ENCODE measurements at regions not wholly inside any gene's neighbourhood (a gene's known extent, or its start where the extent isn't known, plus 50 kb on each side); places are given as distances from the start of the nearest gene placed in this dataset.
"Not testable (repeated sequence)": the region's sequence is repeated elsewhere in the genome, so short reads cannot be mapped to it uniquely, and the experiment has no call there.

- no peak overlapping the region for H3K4me3 ChIP-seq (replicated peaks; ENCODE audit: low read depth, low read length)
- no peak for DNase-seq (ENCODE audit: extremely low read depth, low read depth)
- no peak for TF ChIP-seq CTCF (IDR thresholded peaks at IDR 0.05; ENCODE audit: low read depth, low read length, missing control alignments)
Measured at GRCh38 chr14:35213869-35214387, 78.3 kb upstream of the PSMA6 start.

GRCh38 chr14:35214402-35214801 lies 77.8 kb upstream of the PSMA6 start:
- DNase-seq (ENCODE audit: extremely low read depth, low read depth); H3K4me3 ChIP-seq (replicated peaks; ENCODE audit: low read depth, low read length): not testable (repeated sequence)

GRCh38 chr14:35215110-35215813 lies 76.9 kb upstream of the PSMA6 start:
- peak; percentile 31 for DNase-seq (ENCODE audit: extremely low read depth, low read depth)
- peak; percentile 28 for TF ChIP-seq CTCF (IDR thresholded peaks at IDR 0.05; ENCODE audit: low read depth, low read length, missing control alignments)

GRCh38 chr14:35218176-35218575 lies 74.0 kb upstream of the PSMA6 start:
- not testable (repeated sequence) for DNase-seq (ENCODE audit: extremely low read depth, low read depth)

More at GRCh38 chr14:35215110-35215813, 76.9 kb upstream of the PSMA6 start:
- H3K4me3 ChIP-seq (replicated peaks; ENCODE audit: low read depth, low read length), result no peak overlapping the region

GRCh38 chr14:35218963-35219362 lies 73.2 kb upstream of the PSMA6 start:
- DNase-seq (ENCODE audit: extremely low read depth, low read depth), result no peak
- H3K4me3 ChIP-seq (replicated peaks; ENCODE audit: low read depth, low read length), result no peak overlapping the region
- TF ChIP-seq CTCF (IDR thresholded peaks at IDR 0.05; ENCODE audit: low read depth, low read length, missing control alignments), result no peak

More at GRCh38 chr14:35218176-35218575, 74.0 kb upstream of the PSMA6 start:
- not testable (repeated sequence) for H3K4me3 ChIP-seq (replicated peaks; ENCODE audit: low read depth, low read length)

- H3K4me3 ChIP-seq (replicated peaks; ENCODE audit: low read depth, low read length), result no peak overlapping the region
- no peak for TF ChIP-seq CTCF (IDR thresholded peaks at IDR 0.05; ENCODE audit: low read depth, low read length, missing control alignments)
- DNase-seq (ENCODE audit: extremely low read depth, low read depth), result no peak
Measured at GRCh38 chr14:35220027-35220676, 72.0 kb upstream of the PSMA6 start.

- no peak overlapping the region for H3K4me3 ChIP-seq (replicated peaks; ENCODE audit: low read depth, low read length)
- no peak for DNase-seq (ENCODE audit: extremely low read depth, low read depth)
- no peak for TF ChIP-seq CTCF (IDR thresholded peaks at IDR 0.05; ENCODE audit: low read depth, low read length, missing control alignments)
Measured at GRCh38 chr14:35220920-35221319, 71.3 kb upstream of the PSMA6 start.

Measured in HFF-Myc (cell line).